ENCODE measurements at regions not wholly inside any gene's neighbourhood (a gene's known extent, or its start where the extent isn't known, plus 50 kb on each side); places are given as distances from the start of the nearest gene placed in this dataset.

GRCh38 chr1:80384083-80384830 is 1377.7 kb upstream of the ADGRL4 start:
- Histone ChIP-seq H3K27me3 (no peaks in the 10 kb centered on the region), H3K27ac (no peak overlapping the region), H3K36me3 (no peaks in the 10 kb centered on the region), H3K4me1 (no peaks in the 10 kb centered on the region), H3K4me3 (no peak overlapping the region), H3K9me3 (no peaks in the 10 kb centered on the region)
- TF ChIP-seq POLR2A (IDR thresholded peaks at IDR 0.05) = no peak
- TF ChIP-seq CTCF (IDR thresholded peaks at IDR 0.05) = no peak
- DNase-seq = no peak

GRCh38 chr1:80375662-80376061 is 1369.1 kb upstream of the ADGRL4 start:
- TF ChIP-seq CTCF (IDR thresholded peaks at IDR 0.05) = no peak
- no peak for TF ChIP-seq POLR2A (IDR thresholded peaks at IDR 0.05)
- DNase-seq = no peak
- Histone ChIP-seq H3K4me1 (no peaks in the 10 kb centered on the region), H3K4me3 (no peak overlapping the region), H3K27ac (no peak overlapping the region), H3K27me3 (no peaks in the 10 kb centered on the region), H3K9me3 (no peaks in the 10 kb centered on the region), H3K36me3 (no peaks in the 10 kb centered on the region)

- Histone ChIP-seq H3K36me3 (no peaks in the 10 kb centered on the region), H3K27ac (no peak overlapping the region), H3K9me3 (no peaks in the 10 kb centered on the region), H3K4me1 (no peaks in the 10 kb centered on the region), H3K4me3 (no peak overlapping the region), H3K27me3 (no peaks in the 10 kb centered on the region)
- DNase-seq = no peak
- TF ChIP-seq CTCF (IDR thresholded peaks at IDR 0.05) (no peak), POLR2A (IDR thresholded peaks at IDR 0.05) (no peak)
Measured at GRCh38 chr1:80375109-80375508, 1368.6 kb upstream of the ADGRL4 start.

- Histone ChIP-seq H3K9me3 (no peaks in the 10 kb centered on the region), H3K4me3 (no peak overlapping the region), H3K4me1 (no peaks in the 10 kb centered on the region), H3K27me3 (no peaks in the 10 kb centered on the region), H3K27ac (no peak overlapping the region), H3K36me3 (no peaks in the 10 kb centered on the region)
- no peak for DNase-seq
- no peak for TF ChIP-seq POLR2A (IDR thresholded peaks at IDR 0.05)
Measured at GRCh38 chr1:80369780-80370179, 1363.2 kb upstream of the ADGRL4 start.

- Histone ChIP-seq H3K27me3 (no peaks in the 10 kb centered on the region), H3K4me1 (no peaks in the 10 kb centered on the region), H3K4me3 (no peak overlapping the region), H3K36me3 (no peaks in the 10 kb centered on the region), H3K9me3 (no peaks in the 10 kb centered on the region), H3K27ac (no peak overlapping the region)
- TF ChIP-seq POLR2A (IDR thresholded peaks at IDR 0.05) = no peak
- TF ChIP-seq CTCF (IDR thresholded peaks at IDR 0.05) = no peak
- no peak for DNase-seq
Measured at GRCh38 chr1:80367058-80367457, 1360.5 kb upstream of the ADGRL4 start.

GRCh38 chr1:80365359-80366021 is 1359.0 kb upstream of the ADGRL4 start:
- TF ChIP-seq CTCF (IDR thresholded peaks at IDR 0.05) (no peak), POLR2A (IDR thresholded peaks at IDR 0.05) (no peak)
- H3K27me3 ChIP-seq = no peaks in the 10 kb centered on the region
- H3K9me3 ChIP-seq = no peaks in the 10 kb centered on the region
- no peak overlapping the region for H3K27ac ChIP-seq
- no peaks in the 10 kb centered on the region for H3K4me1 ChIP-seq
- H3K36me3 ChIP-seq = no peaks in the 10 kb centered on the region
- DNase-seq = no peak
- no peak overlapping the region for H3K4me3 ChIP-seq
